Cerebellar nuclear complex (tissue), 1 donor: ENCODE measurements at regions not wholly inside any gene's neighbourhood (a gene's known extent, or its start where the extent isn't known, plus 50 kb on each side); places are given as distances from the start of the nearest gene placed in this dataset.
"Not testable (repeated sequence)": the region's sequence is repeated elsewhere in the genome, so short reads cannot be mapped to it uniquely, and the experiment has no call there.

Source experiments
- DNase-seq, 2 experiments: peaks; one replicate each; lab custom pipeline; 2025; lab: John Stamatoyannopoulos, UW

DNA sequence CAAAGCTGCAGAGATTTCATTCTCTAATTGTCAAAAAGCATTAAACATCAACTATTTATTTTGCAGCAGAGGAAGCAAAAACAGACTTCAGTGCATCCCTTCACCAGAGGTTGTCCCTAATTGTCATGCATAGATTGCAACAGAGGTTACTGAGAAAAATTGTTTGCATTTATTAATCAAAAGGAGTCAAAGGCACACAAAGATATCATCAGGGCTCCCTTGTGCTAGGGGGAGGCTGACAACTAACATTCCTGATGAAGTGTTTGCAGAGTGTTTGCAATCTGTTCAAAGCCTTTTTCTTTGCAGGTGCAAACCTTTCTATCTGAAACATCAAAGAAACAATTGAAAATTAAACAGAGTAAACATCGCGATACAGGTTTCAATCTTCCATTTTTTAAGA, 227.5 kb downstream of the TEX36 start:
- no peak for DNase-seq

DNA sequence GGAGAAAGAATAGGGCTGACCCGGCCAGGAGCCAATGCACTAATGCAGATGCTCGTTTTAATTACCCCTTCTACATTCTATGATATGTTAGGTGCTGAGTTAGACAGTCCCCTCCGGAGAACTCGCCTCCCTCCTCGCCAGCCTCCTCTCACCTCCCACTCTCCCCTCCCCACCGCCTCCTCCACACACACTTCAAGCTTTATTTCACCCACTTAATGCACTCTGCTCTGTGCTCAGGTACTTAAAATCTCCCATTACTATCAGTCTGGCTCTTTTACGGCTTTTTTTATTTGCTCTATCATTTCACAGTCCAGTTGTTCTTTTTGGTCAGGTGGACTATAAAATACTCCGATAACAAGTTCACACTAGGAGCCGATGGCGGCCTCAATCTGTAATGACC, 231.6 kb downstream of the TEX36 start:
- no peak for DNase-seq

DNA sequence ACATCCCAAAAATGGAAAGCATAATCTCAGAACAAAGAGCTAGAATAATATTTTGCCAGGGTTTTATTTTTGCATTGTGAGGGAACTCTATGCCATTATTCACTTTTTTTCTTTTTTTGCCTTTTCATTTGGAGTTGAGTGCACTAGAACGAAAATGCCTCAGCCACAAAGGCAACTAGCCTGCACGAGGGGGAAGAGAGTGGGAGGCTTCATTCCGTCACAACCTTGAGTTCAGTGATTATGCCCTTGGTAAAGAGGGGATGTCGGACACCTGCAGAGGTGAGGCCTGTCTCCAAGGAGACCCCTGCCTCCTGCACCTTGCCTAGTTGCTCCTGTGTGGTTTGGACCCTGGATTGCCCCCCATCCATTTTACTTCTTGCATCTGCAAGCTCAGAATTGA, 232.7 kb downstream of the TEX36 start:
- DNase-seq = no peak

DNA sequence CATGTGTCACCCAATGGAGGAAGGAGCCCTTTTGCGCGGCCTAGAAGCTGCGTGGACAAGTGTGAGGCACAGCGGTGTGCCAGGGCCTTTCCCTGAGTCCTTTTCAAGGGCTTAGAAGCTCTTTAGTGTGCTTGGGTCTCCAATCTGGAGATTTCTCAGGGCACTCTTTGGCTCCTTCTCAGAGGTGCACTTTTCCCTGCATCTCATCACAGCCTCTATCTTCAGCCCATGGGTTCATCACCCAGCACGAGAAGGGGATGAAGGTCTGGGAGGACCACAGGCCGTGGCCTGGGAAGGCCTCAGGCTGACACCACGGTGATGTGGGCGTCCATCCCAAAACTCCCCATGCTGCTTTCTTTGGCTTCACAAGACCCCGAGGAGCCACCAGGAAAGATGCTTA, 233.4 kb downstream of the TEX36 start:
- no peak for DNase-seq

DNA sequence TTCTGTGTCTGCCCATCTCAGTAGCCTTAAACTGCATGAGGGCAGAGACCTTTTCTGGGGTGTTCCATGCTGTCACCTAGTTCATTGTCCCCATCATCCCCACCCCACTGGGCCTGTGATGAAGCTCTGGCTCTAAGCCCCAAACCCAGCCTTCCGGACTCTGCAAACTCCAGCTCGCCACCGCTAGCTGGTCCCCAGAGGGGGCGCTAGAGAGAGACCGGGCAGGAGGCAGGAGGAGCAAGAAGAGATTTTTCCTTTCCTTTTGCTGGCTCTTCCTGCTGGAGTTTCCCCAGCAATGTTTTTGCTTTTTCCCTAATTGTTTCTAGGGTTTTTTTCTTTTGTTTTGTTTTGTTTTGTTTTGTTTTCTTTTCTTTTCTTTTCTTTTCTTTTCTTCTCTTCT, 234.4 kb downstream of the TEX36 start:
- no peak for DNase-seq

DNA sequence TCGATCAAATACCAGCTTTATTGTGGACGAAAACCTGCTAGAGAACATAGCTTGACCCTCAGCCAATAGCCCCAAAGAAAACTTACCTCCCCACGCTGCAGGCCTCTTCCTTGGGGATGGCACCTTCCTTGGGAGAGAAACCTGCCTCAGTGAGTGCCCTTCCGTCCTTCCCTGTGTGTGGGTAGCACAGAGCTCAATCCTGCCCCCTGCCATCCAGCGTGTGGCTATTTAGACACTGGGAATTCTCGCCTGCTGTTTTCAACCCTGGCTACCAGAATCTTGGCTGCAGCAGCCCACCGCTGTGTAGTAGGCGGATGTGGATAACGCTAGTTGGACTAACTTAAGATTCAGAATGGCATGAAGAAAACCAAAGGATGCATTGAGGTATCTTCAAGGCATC, 238.2 kb downstream of the TEX36 start:
- no peak for DNase-seq

DNA sequence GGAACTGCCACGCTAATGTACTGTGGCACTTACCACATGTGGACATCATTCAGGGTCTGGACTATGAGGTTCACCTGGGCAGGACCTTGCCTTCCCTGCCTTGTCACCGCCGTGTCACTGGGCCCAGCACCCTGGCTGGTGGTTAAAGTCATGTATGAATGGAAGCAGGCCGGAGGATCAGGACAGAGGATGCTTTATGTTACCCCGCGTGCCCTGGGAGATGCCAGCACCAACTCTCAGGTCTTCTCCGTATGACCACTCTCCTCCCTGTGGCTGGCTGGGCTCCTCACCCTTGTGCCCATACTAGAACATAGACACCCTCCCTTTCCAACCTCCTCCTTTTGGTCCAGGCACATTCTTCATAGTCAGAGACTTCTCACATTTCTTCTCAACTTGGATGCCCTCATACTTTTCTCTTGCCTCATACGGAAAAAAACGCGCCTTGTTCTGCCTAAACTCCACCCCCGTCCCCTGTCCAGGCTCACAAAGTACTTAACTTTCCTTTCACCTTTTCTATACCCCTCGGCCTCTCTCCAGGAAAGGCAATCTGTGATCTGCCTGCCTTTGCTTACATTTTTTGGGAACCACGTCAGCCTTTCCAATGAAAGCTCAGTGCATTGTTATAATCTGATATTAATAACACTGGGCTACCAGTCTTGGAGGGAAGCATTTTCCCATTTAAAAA, 240.0 kb downstream of the TEX36 start:
- no peak for DNase-seq

DNA sequence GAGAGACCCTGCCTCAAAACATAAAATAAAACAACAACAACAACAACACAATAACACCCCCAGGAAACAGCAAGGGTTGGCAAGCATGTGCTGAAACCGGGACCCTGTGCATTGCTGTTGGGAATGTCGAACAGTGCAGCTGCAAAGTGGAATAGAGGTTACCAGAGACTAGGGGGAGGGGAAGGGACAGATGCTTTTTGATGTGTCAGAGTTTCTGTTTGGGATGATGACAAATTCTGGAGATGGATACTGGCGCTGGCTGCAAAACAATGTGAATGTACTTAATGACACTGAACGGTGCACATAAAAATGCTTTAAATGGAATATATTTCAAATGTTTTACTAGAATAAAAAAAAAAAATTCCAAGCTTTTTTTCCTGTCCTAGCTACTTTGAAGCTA, 241.8 kb downstream of the TEX36 start:
- DNase-seq = no peak

DNA sequence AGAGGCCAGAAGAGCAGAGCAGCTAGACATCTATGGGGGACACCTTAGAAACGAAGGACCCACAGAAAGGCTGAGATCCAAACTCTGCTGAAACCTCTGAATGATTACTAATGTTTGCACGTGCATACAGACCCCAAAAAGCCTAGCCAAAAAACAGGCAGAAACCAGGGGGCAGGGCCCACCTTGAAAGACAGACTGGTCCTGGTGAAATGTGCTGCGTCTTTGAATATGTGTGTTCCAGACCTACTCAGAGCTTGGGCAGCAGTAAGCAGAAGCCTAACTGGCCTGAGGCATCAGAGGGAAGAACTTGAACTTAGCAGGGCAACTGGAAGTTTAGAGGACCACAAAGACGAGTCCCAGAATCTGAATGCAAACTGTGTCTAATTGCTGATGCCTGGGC, 251.8 kb downstream of the TEX36 start:
- no peak for DNase-seq

DNA sequence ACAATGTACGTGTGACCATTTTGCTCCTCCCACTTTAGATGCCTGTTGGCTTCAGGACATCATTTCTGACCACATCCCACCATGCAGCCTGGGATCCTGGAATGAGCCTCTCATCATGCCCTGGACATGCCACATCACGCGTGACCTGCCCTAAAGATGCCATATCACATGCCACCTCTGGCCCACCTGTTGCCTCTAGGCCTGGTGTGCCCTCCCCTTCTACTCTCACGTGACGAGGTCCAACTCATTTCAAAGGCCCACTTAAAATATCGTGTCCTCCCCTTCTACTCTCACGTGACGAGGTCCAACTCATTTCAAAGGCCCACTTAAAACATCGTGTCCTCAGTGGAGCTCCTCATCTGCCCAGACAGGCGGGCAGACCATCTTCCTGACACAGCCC, 254.9 kb downstream of the TEX36 start:
- DNase-seq = no peak

DNA sequence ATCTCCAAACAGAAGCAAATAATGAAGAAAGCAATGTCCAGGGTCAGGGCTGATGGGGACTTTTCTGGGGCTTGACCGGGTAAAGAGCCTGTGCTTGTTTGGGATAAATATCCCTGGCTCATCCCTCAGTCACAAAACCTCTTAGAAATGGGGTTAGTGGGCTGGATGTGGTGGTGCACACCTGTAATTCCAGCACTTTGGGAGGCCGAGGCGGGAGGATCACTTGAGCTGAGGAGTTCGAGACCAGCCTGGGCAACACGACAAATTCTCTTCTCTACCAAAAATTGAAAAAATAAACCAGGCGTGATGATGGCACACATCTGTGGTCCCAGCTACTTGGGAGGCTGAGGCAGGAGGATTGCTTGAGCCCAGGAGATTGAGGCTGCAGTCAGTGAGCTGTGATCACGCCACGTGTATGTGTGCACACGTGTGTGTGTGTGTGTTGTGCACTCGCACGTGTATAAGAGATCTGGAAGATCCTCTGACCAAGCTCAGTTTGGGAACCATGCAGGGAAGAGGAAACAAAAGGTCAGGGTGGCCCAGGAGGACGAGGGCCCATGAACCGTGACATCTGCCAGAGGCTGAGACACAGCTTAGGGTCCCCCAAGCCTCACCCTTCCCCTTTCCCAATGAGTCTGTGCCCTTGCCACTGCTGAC, 258.6 kb downstream of the TEX36 start:
- DNase-seq = no peak

DNA sequence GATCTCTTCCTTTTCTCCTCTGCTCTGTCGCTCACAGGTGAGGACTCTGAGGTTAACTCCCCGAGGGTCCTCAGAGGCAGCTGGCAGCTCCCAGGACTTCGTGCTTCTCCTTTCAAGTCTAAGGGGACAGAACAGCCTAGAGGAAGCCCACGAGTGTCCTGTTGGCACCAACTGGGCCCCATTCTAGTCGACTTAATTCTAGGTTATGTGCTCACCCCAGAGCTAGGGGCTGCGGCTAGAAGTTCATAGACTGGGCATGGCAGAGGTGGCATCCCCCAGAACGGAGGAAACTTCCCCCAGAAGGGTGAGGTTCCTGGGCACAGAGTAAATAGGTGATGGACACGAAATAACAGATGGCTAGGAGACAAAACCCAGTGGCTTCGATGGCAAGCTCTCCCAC, 259.4 kb downstream of the TEX36 start:
- DNase-seq = no peak

DNA sequence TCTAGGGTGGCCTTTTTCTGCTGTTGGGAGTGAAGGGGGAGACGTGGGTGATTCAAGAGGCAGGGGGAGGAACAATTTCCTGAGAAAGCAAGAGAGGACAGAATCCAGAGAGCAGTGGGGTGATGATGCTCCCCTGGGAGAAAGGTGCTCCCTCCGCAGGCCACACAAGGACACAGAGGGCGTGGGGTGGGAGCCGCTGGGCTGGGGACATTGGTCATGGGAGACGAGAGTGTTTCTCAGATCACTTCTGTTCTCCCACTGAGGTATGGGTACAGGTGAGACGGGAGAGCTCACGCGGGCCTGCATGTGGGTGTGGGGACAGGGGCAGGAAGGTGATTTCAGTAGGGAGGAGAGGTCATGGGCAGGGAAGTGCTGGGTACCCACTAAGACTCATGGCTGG, 259.5 kb upstream of the CTBP2 start:
- DNase-seq = no peak

DNA sequence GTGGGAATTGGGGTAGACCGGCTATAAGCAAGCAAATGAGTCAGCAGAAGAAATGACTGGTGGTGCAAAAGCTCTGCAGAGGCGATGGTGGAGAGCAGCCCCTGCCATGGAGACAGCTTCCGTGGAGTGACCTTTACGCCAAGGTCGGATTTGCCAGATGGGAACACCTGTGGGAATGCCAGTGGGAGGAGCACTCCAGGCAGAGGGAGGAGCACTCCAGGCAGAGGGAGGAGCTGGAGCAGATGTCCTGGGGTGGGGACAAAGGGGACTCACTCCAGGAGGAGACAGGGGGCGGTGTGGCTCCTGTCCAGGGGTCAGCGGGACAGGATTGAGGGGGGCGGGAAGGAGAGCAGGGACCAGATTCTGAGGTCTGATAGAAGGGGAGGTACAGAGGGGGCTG, 258.8 kb upstream of the CTBP2 start:
- DNase-seq = no peak

DNA sequence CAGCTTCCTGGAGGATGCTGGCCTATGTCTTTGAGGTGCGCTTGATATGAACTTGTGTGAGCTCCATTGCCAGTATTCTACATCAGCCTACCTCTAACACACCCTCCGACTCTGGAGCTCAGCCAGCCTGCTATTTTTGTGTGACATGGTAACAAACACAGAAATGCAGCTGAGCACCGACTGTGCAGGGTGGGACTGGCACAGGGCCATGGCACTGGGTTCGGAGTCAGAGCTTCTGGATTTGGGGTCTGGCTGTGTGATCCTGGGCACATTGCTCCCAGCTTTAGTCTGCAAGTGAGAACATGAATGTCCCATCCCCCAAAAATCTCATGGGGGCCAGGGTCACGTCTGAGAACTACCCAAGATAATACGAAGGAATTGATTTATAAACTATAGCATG, 257.2 kb upstream of the CTBP2 start:
- DNase-seq = no peak

DNA sequence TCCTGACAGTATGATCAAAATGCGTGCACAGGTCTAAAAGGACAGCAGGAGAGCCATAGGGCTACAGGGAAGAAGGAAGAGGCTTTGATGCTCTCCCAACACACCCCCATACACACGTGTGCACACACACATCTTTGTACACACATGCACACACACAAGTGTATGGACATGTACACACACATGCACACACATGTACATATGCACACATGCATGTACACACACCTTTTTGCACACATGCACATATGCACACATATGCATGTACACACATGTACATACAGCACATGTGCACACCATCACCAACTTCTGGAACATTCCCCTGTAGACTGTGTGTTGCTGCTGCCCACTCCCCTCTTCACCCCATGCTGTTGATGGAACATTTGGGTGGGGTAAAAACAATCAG, 255.6 kb upstream of the CTBP2 start:
- no peak for DNase-seq

DNA sequence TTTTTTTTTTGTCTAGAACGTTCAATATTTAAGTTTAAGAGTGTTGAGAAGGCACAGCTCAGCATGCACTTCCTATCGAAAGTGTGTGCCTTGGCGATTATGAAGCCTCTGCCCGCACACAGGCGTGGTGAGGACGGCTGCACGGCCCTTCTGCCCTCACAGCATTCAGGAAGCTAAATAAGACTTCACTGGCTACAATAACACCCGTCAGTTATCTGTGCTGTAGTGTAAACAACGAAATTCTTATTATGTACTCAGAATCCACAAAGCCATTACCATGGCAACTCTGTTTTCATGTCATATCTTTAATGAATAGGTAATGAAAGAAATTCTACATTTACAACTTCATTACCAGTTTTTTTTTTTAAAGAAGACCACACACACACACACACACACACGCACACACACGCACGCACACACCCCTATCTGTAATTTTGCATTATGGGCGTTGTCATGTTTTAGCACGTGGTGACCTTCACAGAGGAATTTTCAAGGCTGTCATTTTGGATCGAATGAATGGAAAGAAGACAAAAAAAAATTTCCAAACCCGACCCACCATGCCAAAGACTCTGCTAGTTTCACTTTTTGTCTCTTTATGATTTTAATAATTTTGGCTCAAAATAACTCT, 254.8 kb upstream of the CTBP2 start:
- DNase-seq = no peak

DNA sequence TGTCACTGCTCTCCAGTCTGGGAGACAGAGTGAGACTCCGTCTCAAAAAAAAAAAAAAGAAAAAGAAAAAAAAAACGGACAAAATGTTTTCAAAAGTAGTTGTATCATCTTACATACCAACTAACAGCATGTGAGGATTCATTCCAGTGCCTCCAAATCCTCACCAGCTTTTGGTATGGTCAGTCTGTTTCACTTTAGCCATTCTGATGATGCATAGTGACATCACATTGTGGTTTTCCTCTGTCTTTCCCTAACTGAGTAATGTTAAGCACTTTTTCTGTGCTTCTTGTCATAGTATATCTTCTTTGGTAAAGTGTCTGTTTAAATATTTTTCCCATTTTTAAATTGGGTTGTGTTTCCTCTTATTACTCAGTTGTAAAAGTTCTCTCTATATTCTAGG, 251.4 kb upstream of the CTBP2 start:
- no peak for DNase-seq

DNA sequence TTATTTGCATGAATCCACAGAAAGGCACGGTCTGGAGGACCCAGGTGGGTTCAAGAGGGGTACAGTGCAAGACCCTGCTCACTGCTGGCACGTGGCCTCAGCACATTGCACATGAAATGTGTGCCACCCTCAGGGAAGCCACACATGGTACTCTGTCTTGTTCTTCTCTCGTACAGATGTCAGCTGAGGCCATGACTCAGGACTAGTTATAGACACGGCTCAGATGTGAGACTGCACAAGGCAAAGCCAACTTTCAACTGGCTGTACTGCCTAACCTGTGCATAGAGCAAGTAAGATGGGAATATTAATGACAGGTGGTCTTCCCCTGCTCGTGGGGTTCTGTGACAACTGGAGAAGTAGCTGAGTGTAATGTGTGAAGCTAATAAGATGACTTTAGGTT, 249.4 kb upstream of the CTBP2 start:
- no peak for DNase-seq

DNA sequence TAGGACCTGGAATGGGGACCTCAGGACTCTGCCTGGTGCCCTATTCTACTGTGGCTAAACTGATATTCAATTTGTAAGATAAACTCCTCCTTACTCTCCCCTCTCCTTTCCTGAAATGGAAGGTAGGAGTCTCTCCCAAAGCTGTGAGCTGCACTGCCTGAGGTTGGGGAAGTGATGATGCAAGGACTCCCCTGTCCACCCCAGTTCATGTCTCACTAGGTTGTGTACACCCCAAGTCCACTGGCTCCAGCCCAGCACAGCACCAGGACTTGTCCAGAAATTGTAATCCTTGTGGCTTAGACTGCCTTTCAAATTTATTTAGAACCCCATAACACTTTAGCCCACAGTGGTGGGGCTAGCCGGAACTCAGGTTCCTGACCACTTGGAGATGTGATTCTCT, 247.2 kb upstream of the CTBP2 start:
- no peak for DNase-seq

DNA sequence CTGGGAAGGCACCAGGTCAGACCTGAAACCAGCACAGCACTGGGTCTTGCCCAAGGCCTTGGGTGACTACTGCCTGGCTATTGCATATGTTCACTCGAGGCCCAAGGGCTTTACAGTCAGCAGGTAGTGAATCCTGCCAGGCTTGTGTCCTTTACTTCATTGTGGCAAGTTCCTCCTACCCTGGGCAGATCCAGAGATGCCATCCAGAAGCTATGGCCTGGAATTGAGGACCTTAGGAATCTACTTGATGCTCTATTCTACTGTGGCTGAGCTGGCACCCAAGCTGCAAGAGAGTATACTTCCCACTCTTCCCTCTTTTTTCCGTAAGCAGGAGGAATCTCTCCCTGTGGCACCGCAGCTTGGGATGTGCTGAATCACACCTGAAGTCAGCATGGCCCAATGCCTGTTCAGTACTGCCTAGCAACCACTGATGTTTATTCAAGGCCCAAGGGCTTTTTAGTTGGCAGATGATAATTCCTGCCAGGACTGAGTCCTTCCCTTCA, 246.7 kb upstream of the CTBP2 start:
- no peak for DNase-seq

DNA sequence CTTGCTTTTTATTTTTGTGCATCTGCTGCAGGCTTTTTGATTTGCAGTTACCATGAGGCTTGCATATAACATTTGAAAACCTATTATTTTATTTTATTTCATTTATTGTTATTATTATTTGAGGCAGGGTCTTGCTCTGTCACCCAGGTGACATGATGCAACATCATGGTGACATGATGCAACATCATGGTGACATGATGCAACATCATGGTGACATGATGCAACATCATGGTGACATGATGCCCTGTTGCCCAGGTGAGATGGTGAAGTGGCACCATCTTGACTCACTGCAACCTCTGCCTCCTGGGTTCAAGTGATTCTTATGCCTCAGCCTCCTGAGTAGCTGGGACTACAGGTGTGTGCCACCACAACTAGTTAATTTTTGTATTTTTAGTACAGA, 244.5 kb upstream of the CTBP2 start:
- not testable (repeated sequence) for DNase-seq

DNA sequence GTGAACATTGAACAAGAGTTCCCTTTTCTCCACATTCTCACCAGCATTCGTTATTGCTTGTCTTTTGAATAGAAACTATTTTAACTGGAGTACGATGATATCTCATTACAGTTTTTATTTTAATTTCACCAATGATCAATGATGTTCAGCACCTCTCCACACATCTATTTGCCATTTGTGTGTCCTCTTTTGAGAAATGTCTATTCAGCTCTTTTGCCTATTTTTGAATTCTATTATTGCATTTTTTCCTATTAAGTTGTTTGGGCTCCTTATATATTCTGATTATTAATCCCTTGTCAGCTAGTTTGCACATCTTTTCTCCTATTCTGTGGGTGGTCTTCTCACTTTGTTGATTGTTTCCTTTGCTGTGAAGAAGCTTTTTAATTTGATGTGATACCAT, 241.1 kb upstream of the CTBP2 start:
- no peak for DNase-seq

DNA sequence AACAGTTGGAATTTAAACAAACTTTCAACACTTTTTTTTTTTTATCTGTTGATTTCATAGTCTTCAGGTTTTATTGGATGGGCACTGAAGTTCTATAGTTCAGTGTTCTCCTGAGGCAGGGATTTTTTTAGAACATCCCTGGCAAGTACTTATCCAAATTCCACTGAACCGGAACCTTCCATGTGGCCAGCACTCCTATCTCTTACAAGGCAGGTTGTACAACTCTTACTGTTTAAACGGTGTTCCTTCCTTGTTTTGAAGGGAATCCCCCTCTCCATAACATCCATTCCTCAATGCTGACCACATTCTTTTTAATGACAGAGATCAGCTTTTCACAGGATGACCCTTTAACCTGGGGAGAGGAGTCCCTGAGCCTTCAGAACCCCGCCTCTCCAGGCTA, 238.9 kb upstream of the CTBP2 start:
- DNase-seq = no peak
